Stimulated activated CD8-positive, alpha-beta memory T cell treated with anti-CD3 and anti-CD28 coated beads, Interleukin-7, amount 100 ng/mL, for 1 hour (primary cell): ENCODE measurements at regions not wholly inside any gene's neighbourhood (a gene's known extent, or its start where the extent isn't known, plus 50 kb on each side); places are given as distances from the start of the nearest gene placed in this dataset.
"Not testable (repeated sequence)": the region's sequence is repeated elsewhere in the genome, so short reads cannot be mapped to it uniquely, and the experiment has no call there.

Experiments
- DNase-seq, 2 donors: peaks; one replicate each; pipeline ENCODE4 v3.0.0-alpha.2; 2020; ENCODE audit warnings: low read depth in 2 of 2

GRCh38 chrX:140164391-140164790 lies 199.1 kb upstream of the CXorf66 start:
- DNase-seq: no peak

- DNase-seq: no peak
Measured at GRCh38 chrX:140163371-140164159, 198.2 kb upstream of the CXorf66 start.

GRCh38 chrX:140157611-140158010 lies 192.3 kb upstream of the CXorf66 start:
- no peak for DNase-seq

GRCh38 chrX:140157143-140157542 lies 191.8 kb upstream of the CXorf66 start:
- no peak for DNase-seq

DNA sequence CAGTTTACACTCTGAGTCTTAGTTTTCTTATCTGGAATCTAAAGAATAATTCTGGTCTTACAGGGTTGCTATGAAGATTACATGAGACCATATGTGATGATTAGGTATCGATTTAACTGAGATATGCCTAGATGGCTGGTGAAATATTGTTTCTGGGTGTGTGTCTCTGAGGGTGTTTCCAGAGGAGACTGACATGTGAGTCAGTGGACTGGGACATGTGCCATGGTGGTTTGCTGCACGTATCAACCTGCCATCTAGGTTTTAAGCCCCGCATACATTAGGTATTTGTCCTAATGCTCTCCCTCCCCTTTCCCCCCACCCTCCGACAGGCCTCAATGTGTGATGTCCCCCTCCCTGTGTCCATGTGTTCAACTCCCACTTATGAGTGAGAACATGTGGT lies 186.0 kb upstream of the CXorf66 start:
- no peak for DNase-seq

DNA sequence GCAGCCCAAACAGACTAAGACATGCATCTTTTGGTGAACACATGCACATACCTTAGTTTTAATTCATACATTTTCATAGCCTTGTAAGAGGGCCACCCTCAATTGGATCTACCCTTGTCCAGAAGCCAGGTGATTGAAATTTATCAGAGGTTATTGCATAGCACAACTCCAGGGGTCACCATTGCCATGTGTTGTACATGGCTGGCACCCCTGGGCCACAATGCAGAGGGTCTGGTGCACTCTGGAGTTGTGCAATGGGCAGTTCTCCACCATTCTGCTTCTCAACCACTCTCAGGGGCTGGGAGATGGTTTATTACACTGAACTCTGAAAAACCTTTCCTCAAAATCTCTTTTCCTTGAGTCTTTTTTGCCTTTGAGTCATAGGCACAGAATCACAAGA lies 184.4 kb upstream of the CXorf66 start:
- no peak for DNase-seq

- no peak for DNase-seq
Measured at GRCh38 chrX:140141444-140142029, 176.2 kb upstream of the CXorf66 start.

- not testable (repeated sequence) for DNase-seq
Measured at GRCh38 chrX:140138492-140138891, 173.2 kb upstream of the CXorf66 start.

- not testable (repeated sequence) for DNase-seq
Measured at GRCh38 chrX:140138065-140138464, 172.7 kb upstream of the CXorf66 start.

- DNase-seq: no peak
Measured at GRCh38 chrX:140132937-140133336, 167.6 kb upstream of the CXorf66 start.

DNA sequence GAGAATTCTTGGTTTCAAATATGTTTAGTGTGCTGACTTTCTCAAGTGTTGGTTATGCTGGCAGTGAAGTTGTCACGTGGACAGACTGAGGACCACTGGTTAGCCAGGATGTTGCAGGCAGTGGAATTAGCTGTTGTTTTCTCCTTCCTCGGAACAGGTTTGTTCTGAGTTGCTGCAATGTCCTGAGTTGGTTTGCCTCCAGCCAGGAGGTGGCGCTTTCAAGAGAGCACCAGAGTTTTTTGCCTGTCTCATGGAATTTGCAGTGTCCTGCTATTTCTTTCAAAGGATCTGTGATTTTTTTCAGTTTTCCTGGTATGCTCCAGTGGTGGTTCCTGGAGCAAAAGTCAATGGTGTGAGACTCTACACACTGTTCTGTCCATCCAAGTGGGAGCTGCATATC lies 158.1 kb upstream of the CXorf66 start:
- DNase-seq: no peak

GRCh38 chrX:140114059-140114458 lies 148.7 kb upstream of the CXorf66 start:
- DNase-seq: not testable (repeated sequence)

DNA sequence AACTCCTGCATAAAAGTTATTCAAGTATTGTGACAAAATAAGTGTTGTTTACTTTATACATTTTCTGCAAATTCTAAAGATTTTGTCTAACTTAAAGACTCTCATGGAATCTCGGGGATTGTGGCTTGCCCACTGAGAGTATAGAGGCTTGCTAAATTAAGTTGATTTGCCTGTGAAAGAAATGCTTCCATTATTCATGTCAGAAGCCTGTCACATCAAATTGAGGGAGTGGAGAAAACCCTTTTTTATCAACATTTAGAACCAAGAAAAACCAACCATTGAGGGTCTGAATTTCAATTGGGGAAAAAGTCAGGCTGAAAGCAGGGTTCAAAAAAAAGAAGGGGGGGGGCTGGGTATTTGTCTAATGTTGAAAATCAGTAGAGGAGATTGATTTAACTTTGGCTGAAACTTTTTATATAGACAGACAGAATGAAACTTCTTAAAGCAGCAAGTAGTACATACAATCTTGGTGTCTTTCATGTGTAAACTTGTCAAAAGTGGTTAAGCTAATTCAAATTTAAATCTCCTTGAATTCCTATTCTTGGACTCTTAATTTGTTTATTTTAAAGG lies 144.8 kb upstream of the CXorf66 start:
- DNase-seq: no peak

- DNase-seq: no peak
Measured at GRCh38 chrX:140104760-140105159, 139.4 kb upstream of the CXorf66 start.

DNA sequence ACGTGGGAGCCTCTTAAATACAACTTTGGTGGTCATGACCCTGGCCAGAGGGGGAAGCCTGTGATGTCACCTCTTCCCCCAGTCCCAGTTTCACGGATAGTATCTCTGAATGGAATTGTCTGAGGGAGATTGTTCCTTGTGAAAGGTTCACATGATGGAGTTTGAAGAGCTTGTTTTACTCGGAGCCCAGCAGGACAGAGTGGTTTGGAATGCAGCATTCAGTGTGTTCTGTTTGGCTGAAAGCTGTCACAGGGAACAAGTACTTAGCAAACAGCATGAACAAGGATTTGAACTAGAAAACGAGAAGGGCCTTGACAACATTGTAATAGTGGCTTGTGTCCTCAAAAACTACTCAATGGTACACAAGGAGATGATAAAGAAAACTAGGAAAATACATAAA lies 133.9 kb upstream of the CXorf66 start:
- no peak for DNase-seq

GRCh38 chrX:140092121-140092520 lies 126.8 kb upstream of the CXorf66 start:
- no peak for DNase-seq

DNA sequence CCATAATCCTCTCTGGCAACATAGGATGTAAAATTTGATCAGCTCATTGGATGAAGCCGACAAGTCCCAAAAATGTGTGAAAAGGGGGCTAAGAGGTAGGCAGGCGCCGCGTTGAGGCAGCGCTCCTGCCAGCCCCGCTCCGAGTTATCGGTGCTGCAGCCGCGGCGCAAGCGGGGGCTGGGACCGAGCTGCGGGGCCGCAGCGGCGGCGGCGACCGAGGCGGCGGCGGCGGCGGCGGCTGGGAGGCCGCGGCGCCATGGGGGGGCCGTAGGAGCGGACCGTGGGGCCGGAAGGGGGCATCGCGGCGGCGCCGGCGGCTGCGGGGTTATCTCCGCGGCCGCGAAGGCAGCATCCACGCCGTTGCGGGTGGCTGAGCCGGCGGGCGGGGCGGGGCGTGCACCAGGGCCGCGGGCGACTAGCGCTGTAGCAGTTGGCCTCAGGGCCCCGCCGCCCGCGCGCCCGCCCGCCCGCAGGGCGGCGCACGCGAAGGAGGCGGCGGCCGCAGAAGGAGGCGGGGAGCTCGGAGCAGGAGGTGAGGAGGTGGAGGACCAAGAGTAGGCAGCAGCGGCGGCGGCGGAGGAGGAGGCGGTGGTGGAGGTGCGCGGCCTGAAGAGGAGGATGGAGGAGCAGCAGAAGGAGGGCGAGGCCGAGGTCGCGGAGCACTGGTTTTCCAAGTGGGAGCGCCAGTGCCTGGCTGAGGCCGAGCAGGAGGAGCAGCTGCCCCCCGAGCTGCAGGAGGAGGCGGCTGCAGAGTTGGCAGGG lies 126.0 kb upstream of the CXorf66 start:
- no peak for DNase-seq

DNA sequence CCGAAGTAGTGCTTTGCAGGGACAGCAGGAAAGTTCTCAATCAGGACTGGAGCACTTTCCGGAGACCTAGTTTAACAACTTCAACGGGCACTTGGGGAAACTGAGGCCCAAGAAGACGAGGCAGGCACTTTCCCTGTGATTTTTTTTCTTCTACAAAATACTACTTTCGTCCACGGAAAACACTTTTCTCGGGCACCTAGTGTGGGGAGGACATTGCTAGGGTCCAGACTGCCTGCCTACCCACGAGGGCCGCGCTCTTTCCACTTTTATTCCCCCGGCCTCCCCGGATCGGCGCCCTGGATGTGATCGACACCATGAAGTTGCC lies 125.4 kb upstream of the CXorf66 start:
- no peak for DNase-seq

GRCh38 chrX:140088438-140088837 lies 123.1 kb upstream of the CXorf66 start:
- DNase-seq: no peak

- DNase-seq: no peak
Measured at GRCh38 chrX:140087875-140088274, 122.6 kb upstream of the CXorf66 start.

DNA sequence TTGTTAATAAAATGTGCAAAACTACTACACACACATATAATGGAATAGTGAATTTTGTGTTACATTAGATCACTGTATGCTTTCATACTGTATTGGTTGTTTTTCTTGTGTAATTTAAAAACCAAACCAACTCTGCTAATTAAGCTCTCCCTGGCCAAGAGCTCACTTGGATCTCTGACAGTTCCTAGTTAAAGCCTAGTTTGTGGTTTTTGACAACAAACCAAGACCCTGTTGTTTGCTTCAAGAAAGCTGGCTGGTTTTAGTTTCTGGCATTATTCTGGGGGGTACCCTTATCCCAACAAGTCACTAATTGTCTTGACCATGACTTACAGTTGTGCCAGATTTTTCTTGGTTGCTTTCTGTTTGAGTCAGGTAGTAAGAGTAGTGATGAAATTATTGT lies 121.4 kb upstream of the CXorf66 start:
- DNase-seq: no peak

GRCh38 chrX:140074851-140075250 lies 109.5 kb upstream of the CXorf66 start:
- DNase-seq: not testable (repeated sequence)

DNA sequence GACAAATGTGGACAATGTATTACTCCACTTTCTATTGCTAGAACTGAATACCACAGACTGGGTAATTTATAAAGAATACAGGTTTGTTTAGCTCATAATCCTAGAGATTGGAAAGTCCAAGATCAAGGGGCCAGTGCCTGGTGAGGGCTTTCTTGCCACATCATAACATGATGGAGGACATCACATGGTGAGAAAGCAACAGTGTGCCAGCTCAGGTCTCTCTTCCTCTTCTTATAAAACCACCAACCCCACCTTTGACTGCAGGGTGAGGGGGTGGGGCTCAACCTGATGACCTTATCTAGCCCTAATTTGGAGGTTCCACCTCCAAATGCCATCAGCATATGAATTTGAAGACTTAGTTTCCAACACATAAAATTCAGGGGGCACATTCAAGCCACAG lies 105.7 kb upstream of the CXorf66 start:
- DNase-seq: no peak
